CD14-positive monocyte (primary cell): ENCODE measurements at regions not wholly inside any gene's neighbourhood (a gene's known extent, or its start where the extent isn't known, plus 50 kb on each side); places are given as distances from the start of the nearest gene placed in this dataset.

Experiments used
- DNase-seq, 3 donors: peaks; one replicate each; pipeline ENCODE4 v3.0.0-alpha.2; 2011 to 2022
- H2AFZ ChIP-seq: 2 replicates; pipeline ENCODE4 v1.6.0; 2012; ENCODE audit warnings: mild to moderate bottlenecking, low read depth, low read length, inconsistent platforms; ENCODE audit not compliant: insufficient read depth, poor library complexity, severe bottlenecking
- H3K27ac ChIP-seq, 2 donors: 1 replicate in 1 of 2; 2 replicates in 1 of 2; pipeline ENCODE4 v1.5.1; 2012 to 2013; ENCODE audit warnings: low read length in 2 of 2, control low read depth in 1 of 2, inconsistent platforms in 1 of 2, low read depth in 1 of 2, mild to moderate bottlenecking in 1 of 2
- H3K27me3 ChIP-seq, 2 donors: one replicate each; pipeline versions ENCODE4 v1.6.0 to v1.6.1; 2011 to 2013; ENCODE audit warnings: low read length in 2 of 2; ENCODE audit not compliant: control insufficient read depth in 2 of 2, insufficient read depth in 2 of 2
- H3K36me3 ChIP-seq, 2 donors: replicated peaks in 1 of 2; 1 replicate in 1 of 2; 2 replicates in 1 of 2; pipeline versions ENCODE4 v1.5.1 to v1.6.1; 2012 to 2013; ENCODE audit warnings: low read length in 2 of 2, control low read depth in 1 of 2, inconsistent platforms in 1 of 2, mild to moderate bottlenecking in 1 of 2; ENCODE audit not compliant: insufficient read depth in 2 of 2, control insufficient read depth in 1 of 2
- H3K4me1 ChIP-seq, 2 donors: 1 replicate in 1 of 2; 2 replicates in 1 of 2; pipeline versions ENCODE4 v1.5.1 to v1.6.1; 2012 to 2013; ENCODE audit warnings: low read length in 2 of 2, control low read depth in 1 of 2, inconsistent platforms in 1 of 2, mild to moderate bottlenecking in 1 of 2, moderate library complexity in 1 of 2; ENCODE audit not compliant: insufficient read depth in 2 of 2, control insufficient read depth in 1 of 2
- H3K4me2 ChIP-seq: replicated peaks from 2 replicates; pipeline ENCODE3; 2012; ENCODE audit warnings: low read length, moderate library complexity, mild to moderate bottlenecking; ENCODE audit not compliant: poor library complexity, severe bottlenecking; ENCODE audit errors: extremely low read depth
- H3K4me3 ChIP-seq, 3 experiments: fragments of 200-600 bp in 1 of 3; sonication (generic) in 1 of 3; replicated peaks in 1 of 3; 1 replicate in 2 of 3; 2 replicates in 1 of 3; pipeline ENCODE4 v1.5.1; 2011 to 2013; ENCODE audit warnings: low read length in 3 of 3, mild to moderate bottlenecking in 3 of 3, control low read depth in 2 of 3, low read depth in 2 of 3, inconsistent platforms in 1 of 3, moderate library complexity in 1 of 3
- H3K79me2 ChIP-seq: 2 replicates; pipeline ENCODE4 v1.6.0; 2012; ENCODE audit warnings: mild to moderate bottlenecking, control low read depth, inconsistent platforms, low read length, moderate library complexity; ENCODE audit not compliant: insufficient read depth
- H3K9ac ChIP-seq: 2 replicates; pipeline ENCODE4 v1.6.0; 2017; ENCODE audit warnings: low read length, mild to moderate bottlenecking; ENCODE audit not compliant: insufficient read depth, poor library complexity, severe bottlenecking
- H3K9me3 ChIP-seq, 2 donors: replicated peaks in 1 of 2; 1 replicate in 1 of 2; 2 replicates in 1 of 2; pipeline versions ENCODE4 v1.5.1 to v1.6.1; 2012 to 2013; ENCODE audit warnings: low read length in 2 of 2, control low read depth in 1 of 2; ENCODE audit not compliant: control insufficient read depth in 1 of 2, insufficient read depth in 1 of 2
- H4K20me1 ChIP-seq: 2 replicates; pipeline ENCODE4 v1.6.0; 2012; ENCODE audit warnings: mild to moderate bottlenecking, low read length, control low read depth, moderate library complexity; ENCODE audit not compliant: insufficient read depth
- H3K27ac Mint-ChIP-seq, 7 donors: one replicate each; pipeline ENCODE4 v1.8.0; 2020; ENCODE audit warnings: mild to moderate bottlenecking in 7 of 7, mixed read lengths in 7 of 7, moderate library complexity in 6 of 7, inconsistent platforms in 2 of 7
- H3K27me3 Mint-ChIP-seq, 3 donors: one replicate each; pipeline ENCODE4 v1.8.0; 2021 to 2022; ENCODE audit warnings: low read depth in 3 of 3, mild to moderate bottlenecking in 3 of 3, mixed read lengths in 3 of 3, moderate library complexity in 3 of 3, inconsistent platforms in 1 of 3
- H3K36me3 Mint-ChIP-seq, 2 donors: one replicate each; pipeline ENCODE4 v1.8.0; 2020; ENCODE audit warnings: mixed read lengths in 2 of 2, inconsistent platforms in 1 of 2, mild to moderate bottlenecking in 1 of 2
- H3K4me1 Mint-ChIP-seq: one replicate; pipeline ENCODE4 v1.8.0; 2020; ENCODE audit warnings: mild to moderate bottlenecking, mixed read lengths
- H3K4me3 Mint-ChIP-seq, 2 donors: one replicate each; pipeline ENCODE4 v1.8.0; 2020; ENCODE audit warnings: mild to moderate bottlenecking in 2 of 2, mixed read lengths in 2 of 2, moderate library complexity in 1 of 2
- H3K9me3 Mint-ChIP-seq, 7 donors: one replicate each; pipeline ENCODE4 v1.8.0; 2020 to 2022; ENCODE audit warnings: mixed read lengths in 7 of 7, mild to moderate bottlenecking in 6 of 7, moderate library complexity in 6 of 7, inconsistent platforms in 2 of 7
- WGBS: methylation state at CpG from one replicate; pipeline ENCODE4 v1.1.5; 2013; ENCODE audit warnings: missing lambda C conversion rate; ENCODE audit not compliant: insufficient coverage; 5-methylcytosine and 5-hydroxymethylcytosine counted together
- intact Hi-C, 2 donors: fragments of 100-400 bp; cut with micrococcal nuclease; formaldehyde crosslinking; loops; one replicate each; pipeline versions ENCODE4 v1.15.0 to v1.15.1; 2023
- TF ChIP-seq, protein P1 (sequence below): fragments of 200-600 bp; IDR thresholded peaks from one replicate; pipeline ENCODE4 v1.8.0; 2022; ENCODE audit warnings: antibody characterized with exemption, mild to moderate bottlenecking

DNA sequence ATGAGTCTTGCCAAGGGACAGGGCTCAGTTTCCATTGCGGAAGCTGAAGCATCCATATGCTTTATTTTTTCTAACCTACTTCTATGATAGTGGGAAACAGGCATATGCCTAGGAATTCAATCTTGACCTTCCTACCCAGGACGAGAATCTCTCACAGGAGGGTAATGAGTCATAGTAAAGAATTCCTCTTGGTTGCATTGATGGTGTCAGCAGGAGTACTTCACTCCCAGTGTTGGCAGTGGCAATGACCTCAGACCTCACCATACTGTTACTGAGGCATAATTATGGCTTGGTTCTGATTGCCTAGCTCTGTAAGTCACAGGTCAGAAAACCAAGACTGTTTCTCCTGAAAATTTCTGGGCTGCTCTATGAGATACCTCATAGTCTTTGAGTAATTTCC lies 552.9 kb downstream of the ARL4A start:
- no peaks in the 10 kb centered on the region for H3K4me1 Mint-ChIP-seq
- H3K79me2 ChIP-seq = no peaks in the 10 kb centered on the region
- no peaks in the 10 kb centered on the region for H3K36me3 ChIP-seq
- H3K27me3 Mint-ChIP-seq = peaks cover 0 to 2% (median 0%) of the 10 kb centered on the region in 3 donors
- H3K9me3 Mint-ChIP-seq = peaks cover 0 to 2% (median 0%) of the 10 kb centered on the region in 7 donors
- H3K9ac ChIP-seq = no peak overlapping the region
- no peak overlapping the region for H3K4me3 Mint-ChIP-seq
- H3K4me1 ChIP-seq = no peaks in the 10 kb centered on the region
- TF ChIP-seq, protein P1, sequence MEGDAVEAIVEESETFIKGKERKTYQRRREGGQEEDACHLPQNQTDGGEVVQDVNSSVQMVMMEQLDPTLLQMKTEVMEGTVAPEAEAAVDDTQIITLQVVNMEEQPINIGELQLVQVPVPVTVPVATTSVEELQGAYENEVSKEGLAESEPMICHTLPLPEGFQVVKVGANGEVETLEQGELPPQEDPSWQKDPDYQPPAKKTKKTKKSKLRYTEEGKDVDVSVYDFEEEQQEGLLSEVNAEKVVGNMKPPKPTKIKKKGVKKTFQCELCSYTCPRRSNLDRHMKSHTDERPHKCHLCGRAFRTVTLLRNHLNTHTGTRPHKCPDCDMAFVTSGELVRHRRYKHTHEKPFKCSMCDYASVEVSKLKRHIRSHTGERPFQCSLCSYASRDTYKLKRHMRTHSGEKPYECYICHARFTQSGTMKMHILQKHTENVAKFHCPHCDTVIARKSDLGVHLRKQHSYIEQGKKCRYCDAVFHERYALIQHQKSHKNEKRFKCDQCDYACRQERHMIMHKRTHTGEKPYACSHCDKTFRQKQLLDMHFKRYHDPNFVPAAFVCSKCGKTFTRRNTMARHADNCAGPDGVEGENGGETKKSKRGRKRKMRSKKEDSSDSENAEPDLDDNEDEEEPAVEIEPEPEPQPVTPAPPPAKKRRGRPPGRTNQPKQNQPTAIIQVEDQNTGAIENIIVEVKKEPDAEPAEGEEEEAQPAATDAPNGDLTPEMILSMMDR = no peak
- no peak overlapping the region for H3K27ac Mint-ChIP-seq
- no peaks in the 10 kb centered on the region for H3K9me3 ChIP-seq
- intact Hi-C loops = no loop called here
- H2AFZ ChIP-seq = no peak overlapping the region
- H3K27ac ChIP-seq = no peak overlapping the region
- H3K27me3 ChIP-seq = no peaks in the 10 kb centered on the region
- H3K4me3 ChIP-seq = no peak overlapping the region
- WGBS = no CpG with 5 or more reads among the region's 2 CpGs
- no peaks in the 10 kb centered on the region for H4K20me1 ChIP-seq
- no peak overlapping the region for H3K4me2 ChIP-seq
- no peak for DNase-seq
- no peaks in the 10 kb centered on the region for H3K36me3 Mint-ChIP-seq

- Mint-ChIP-seq H3K4me3 (no peak overlapping the region), H3K27ac (no peak overlapping the region), H3K4me1 (no peaks in the 10 kb centered on the region), H3K27me3 (peaks cover 0 to 2% (median 0%) of the 10 kb centered on the region in 3 donors), H3K9me3 (peaks cover 0 to 2% (median 0%) of the 10 kb centered on the region in 7 donors), H3K36me3 (no peaks in the 10 kb centered on the region)
- Histone ChIP-seq H3K27me3 (no peaks in the 10 kb centered on the region), H3K4me3 (no peak overlapping the region), H3K9me3 (no peaks in the 10 kb centered on the region), H3K4me1 (no peaks in the 10 kb centered on the region), H3K79me2 (no peaks in the 10 kb centered on the region), H2AFZ (no peak overlapping the region), H3K9ac (no peak overlapping the region), H3K4me2 (no peak overlapping the region), H4K20me1 (no peaks in the 10 kb centered on the region), H3K36me3 (no peaks in the 10 kb centered on the region), H3K27ac (no peak overlapping the region)
- intact Hi-C loops = no loop called here
- WGBS = no CpG with 5 or more reads among the region's 1 CpG
- TF ChIP-seq, protein P1 = no peak
- DNase-seq = no peak
These were observed 554.0 kb downstream of the ARL4A start for GRCh38 chr7:13241416-13241815.
